HUES64 (cell line): ENCODE measurements at regions not wholly inside any gene's neighbourhood (a gene's known extent, or its start where the extent isn't known, plus 50 kb on each side); places are given as distances from the start of the nearest gene placed in this dataset.

ENCODE experiments used
- H3K27ac ChIP-seq: 2 replicates; pipeline ENCODE4 v1.7.0; 2013; ENCODE audit warnings: low read depth, low read length, inconsistent platforms
- H3K27me3 ChIP-seq: 2 replicates; pipeline ENCODE4 v1.6.1; 2013; ENCODE audit warnings: mild to moderate bottlenecking, low read length; ENCODE audit not compliant: insufficient read depth
- H3K36me3 ChIP-seq: 2 replicates; pipeline ENCODE4 v1.6.1; 2013; ENCODE audit warnings: mild to moderate bottlenecking, low read length; ENCODE audit not compliant: insufficient read depth
- H3K4me1 ChIP-seq: 2 replicates; pipeline ENCODE4 v1.6.1; 2013; ENCODE audit warnings: mild to moderate bottlenecking, low read length, moderate library complexity; ENCODE audit not compliant: insufficient read depth
- H3K4me3 ChIP-seq: 2 replicates; pipeline ENCODE4 v1.5.1; 2013; ENCODE audit warnings: mild to moderate bottlenecking, low read length, moderate library complexity
- H3K9ac ChIP-seq: 2 replicates; pipeline ENCODE4 v1.6.1; 2013; ENCODE audit warnings: mild to moderate bottlenecking, low read depth, low read length
- H3K9me3 ChIP-seq: 2 replicates; pipeline ENCODE4 v1.6.1; 2013; ENCODE audit warnings: low read depth, low read length; ENCODE audit not compliant: insufficient read depth
- WGBS: fragments of 150-250, 120-280 bp; methylation state at CpG from one replicate; pipeline ENCODE4 v1.1.7; 2013; ENCODE audit warnings: missing lambda C conversion rate; 5-methylcytosine and 5-hydroxymethylcytosine counted together

GRCh38 chr11:97225794-97226193 lies 836.0 kb downstream of the JRKL start:
- H3K4me1 ChIP-seq = no peaks in the 10 kb centered on the region
- H3K9me3 ChIP-seq = no peaks in the 10 kb centered on the region
- no peaks in the 10 kb centered on the region for H3K36me3 ChIP-seq
- no peak overlapping the region for H3K27ac ChIP-seq
- H3K27me3 ChIP-seq = no peaks in the 10 kb centered on the region
- WGBS = 98% methylated on average over 4 of the region's 5 CpGs
- H3K9ac ChIP-seq = no peak overlapping the region
- H3K4me3 ChIP-seq = no peak overlapping the region

GRCh38 chr11:97229936-97230335 lies 840.1 kb downstream of the JRKL start:
- Histone ChIP-seq H3K4me1 (no peaks in the 10 kb centered on the region), H3K9ac (no peak overlapping the region), H3K36me3 (no peaks in the 10 kb centered on the region), H3K4me3 (no peak overlapping the region), H3K27me3 (no peaks in the 10 kb centered on the region), H3K27ac (no peak overlapping the region), H3K9me3 (no peaks in the 10 kb centered on the region)
- 90% methylated on average over 3 of the region's 3 CpGs for WGBS

- Histone ChIP-seq H3K4me3 (no peak overlapping the region), H3K27me3 (no peaks in the 10 kb centered on the region), H3K36me3 (no peaks in the 10 kb centered on the region), H3K4me1 (no peaks in the 10 kb centered on the region), H3K9ac (no peak overlapping the region), H3K27ac (no peak overlapping the region), H3K9me3 (no peaks in the 10 kb centered on the region)
Observed at GRCh38 chr11:97231231-97231630, 841.4 kb downstream of the JRKL start.

DNA sequence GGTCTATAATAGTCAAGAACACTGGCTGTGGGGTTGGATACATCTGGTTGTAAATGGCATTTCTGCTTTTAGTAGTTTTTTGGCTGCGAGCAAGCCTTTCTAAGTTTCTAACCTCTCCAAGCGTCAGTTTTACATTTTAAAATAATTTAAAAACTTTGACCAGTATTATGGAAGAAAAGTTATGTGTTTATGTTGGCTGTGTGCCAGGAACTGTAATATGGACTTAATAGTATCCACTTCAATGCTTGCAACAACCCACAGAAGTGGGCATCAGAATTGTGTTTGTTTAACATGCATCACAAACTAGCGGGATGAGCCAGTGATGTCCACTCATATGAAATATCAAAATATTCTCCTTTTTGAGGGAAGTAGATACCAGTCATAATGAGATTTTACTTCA lies 844.2 kb downstream of the JRKL start:
- H3K4me1 ChIP-seq = no peaks in the 10 kb centered on the region
- H3K36me3 ChIP-seq = no peaks in the 10 kb centered on the region
- no peak overlapping the region for H3K4me3 ChIP-seq
- H3K27ac ChIP-seq = no peak overlapping the region
- no peaks in the 10 kb centered on the region for H3K9me3 ChIP-seq
- WGBS = no CpG with 5 or more reads among the region's 3 CpGs
- H3K9ac ChIP-seq = no peak overlapping the region
- no peaks in the 10 kb centered on the region for H3K27me3 ChIP-seq

DNA sequence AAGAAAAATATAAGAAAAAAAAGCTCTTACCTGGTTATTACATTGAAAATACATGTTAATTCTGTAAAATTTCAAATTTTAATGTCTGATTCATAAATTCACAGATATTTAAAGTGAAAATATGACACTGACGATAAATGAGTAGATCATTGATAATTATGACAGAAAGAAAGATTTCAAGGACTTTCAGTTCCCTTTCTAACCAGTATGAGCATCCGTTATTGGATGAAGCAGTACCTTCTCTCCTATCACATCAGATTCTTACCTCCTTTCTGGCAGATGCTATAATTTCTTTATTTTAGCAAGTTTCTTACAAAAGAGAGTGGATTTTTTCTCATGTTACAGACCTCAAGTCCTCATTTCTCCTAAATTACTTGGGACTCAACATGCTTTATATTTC lies 847.3 kb downstream of the JRKL start:
- Histone ChIP-seq H3K27me3 (no peaks in the 10 kb centered on the region), H3K9me3 (no peaks in the 10 kb centered on the region), H3K9ac (no peak overlapping the region), H3K36me3 (no peaks in the 10 kb centered on the region), H3K4me3 (no peak overlapping the region), H3K4me1 (no peaks in the 10 kb centered on the region), H3K27ac (no peak overlapping the region)
- WGBS = 100% methylated on average over 1 of the region's 2 CpGs

- Histone ChIP-seq H3K9ac (no peak overlapping the region), H3K9me3 (no peaks in the 10 kb centered on the region), H3K27me3 (no peaks in the 10 kb centered on the region), H3K4me3 (no peak overlapping the region), H3K27ac (no peak overlapping the region), H3K36me3 (no peaks in the 10 kb centered on the region), H3K4me1 (no peaks in the 10 kb centered on the region)
- 95% methylated on average over 3 of the region's 3 CpGs for WGBS
Observed at GRCh38 chr11:97247601-97248000, 857.8 kb downstream of the JRKL start.

DNA sequence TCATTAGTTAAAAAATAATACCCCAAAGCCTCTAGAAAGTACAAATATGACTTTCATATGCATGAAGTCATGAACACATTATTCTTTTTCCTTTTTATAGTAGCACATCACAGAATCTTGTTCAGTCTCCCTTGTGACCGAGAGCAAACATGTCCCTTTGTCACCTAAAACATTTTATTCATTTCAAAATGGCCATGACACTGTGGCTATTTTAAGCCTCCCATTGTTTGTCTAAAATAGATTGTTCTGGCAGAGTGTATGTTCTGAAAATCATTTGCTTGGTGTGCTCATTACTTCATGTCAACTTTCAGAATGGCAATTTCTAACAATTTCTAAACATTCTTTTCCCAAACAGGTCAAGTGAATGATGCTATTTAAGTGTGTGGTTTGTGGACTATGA lies 865.0 kb downstream of the JRKL start:
- Histone ChIP-seq H3K9me3 (no peaks in the 10 kb centered on the region), H3K27ac (no peak overlapping the region), H3K4me3 (no peak overlapping the region), H3K9ac (no peak overlapping the region), H3K4me1 (no peaks in the 10 kb centered on the region), H3K36me3 (no peaks in the 10 kb centered on the region), H3K27me3 (no peaks in the 10 kb centered on the region)
- 86% methylated on average over 1 of the region's 1 CpG for WGBS

DNA sequence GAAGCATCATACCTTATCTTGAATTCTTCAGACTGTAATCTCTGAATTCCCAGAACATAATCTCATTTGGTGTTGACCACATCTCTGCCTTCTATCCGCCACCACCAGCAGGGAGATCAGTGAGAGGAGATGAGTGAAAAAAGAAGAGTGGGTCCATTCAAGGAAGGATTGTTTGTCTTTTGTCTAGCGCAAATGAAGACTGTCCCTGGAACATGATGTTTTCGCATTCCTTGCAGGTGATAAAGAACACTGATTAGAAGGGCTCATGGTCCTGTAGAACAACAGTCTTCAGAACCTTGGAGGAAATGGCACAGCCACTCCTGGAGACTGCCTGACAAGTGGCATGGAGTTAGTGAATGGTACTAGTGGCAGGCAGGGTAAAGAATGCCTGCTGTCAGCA lies 869.6 kb downstream of the JRKL start:
- Histone ChIP-seq H3K27me3 (no peaks in the 10 kb centered on the region), H3K4me1 (no peaks in the 10 kb centered on the region), H3K9ac (no peak overlapping the region), H3K9me3 (no peaks in the 10 kb centered on the region), H3K4me3 (no peak overlapping the region), H3K27ac (no peak overlapping the region), H3K36me3 (no peaks in the 10 kb centered on the region)
- WGBS = 95% methylated on average over 3 of the region's 3 CpGs

DNA sequence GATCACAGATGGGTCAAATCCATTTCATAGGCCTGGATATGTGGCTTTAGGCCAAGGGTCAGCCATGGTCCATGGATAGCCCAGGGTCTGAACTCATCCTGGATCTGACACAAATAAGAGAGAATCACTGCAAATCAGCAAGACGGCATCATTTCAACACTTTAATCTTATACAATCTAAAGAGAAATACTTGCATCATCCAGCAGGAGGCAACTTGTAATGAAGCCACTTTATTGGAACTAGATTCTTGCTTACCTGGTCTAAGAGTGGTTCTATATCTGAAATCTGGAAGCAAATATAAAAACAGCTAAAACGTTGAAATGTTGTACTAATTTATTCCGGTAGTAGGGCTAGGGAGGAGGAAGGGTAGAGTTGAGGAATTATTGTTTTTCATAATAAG lies 870.1 kb downstream of the JRKL start:
- WGBS = 97% methylated on average over 3 of the region's 3 CpGs
- H3K36me3 ChIP-seq = no peaks in the 10 kb centered on the region
- no peaks in the 10 kb centered on the region for H3K4me1 ChIP-seq
- H3K4me3 ChIP-seq = no peak overlapping the region
- H3K27ac ChIP-seq = no peak overlapping the region
- no peak overlapping the region for H3K9ac ChIP-seq
- H3K9me3 ChIP-seq = no peaks in the 10 kb centered on the region
- no peaks in the 10 kb centered on the region for H3K27me3 ChIP-seq

DNA sequence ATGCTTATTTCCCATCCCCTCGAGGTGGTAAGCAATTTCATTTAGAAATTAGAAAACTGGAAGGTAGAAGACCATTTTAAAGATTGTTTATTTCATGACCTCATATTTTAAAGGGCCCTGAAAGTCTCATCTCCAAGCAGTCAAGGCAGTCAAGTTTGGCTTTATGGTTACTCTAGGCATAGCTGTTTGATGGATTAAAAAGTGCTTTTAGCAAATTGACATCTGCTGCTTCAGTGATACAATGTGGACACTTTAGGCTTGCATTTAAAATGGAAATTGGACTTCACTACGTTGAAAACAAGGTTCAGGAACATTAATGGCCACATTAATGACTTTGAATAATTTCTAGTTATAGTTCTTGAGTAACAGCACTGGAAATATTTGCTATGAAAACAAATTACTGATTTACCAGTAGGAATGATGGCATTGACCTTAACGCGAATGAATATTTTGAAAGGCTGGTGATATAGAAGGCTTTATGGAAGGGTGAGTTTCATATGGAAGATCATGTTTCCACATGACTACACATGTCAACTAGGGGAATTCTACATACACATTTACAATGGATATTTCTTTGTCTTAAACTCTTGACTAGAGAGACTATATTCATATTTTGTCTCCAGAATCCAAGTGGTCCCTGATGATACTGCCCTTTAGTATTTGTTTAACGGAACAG lies 873.5 kb downstream of the JRKL start:
- no peaks in the 10 kb centered on the region for H3K9me3 ChIP-seq
- H3K27ac ChIP-seq = no peak overlapping the region
- H3K4me3 ChIP-seq = no peak overlapping the region
- no peaks in the 10 kb centered on the region for H3K36me3 ChIP-seq
- H3K4me1 ChIP-seq = no peaks in the 10 kb centered on the region
- no peaks in the 10 kb centered on the region for H3K27me3 ChIP-seq
- 95% methylated on average over 4 of the region's 5 CpGs for WGBS
- no peak overlapping the region for H3K9ac ChIP-seq

- no peaks in the 10 kb centered on the region for H3K27me3 ChIP-seq
- H3K9me3 ChIP-seq = no peaks in the 10 kb centered on the region
- no peak overlapping the region for H3K4me3 ChIP-seq
- no peaks in the 10 kb centered on the region for H3K4me1 ChIP-seq
- H3K9ac ChIP-seq = no peak overlapping the region
- no peaks in the 10 kb centered on the region for H3K36me3 ChIP-seq
- WGBS = 74% methylated on average over 3 of the region's 4 CpGs
- H3K27ac ChIP-seq = no peak overlapping the region
Observed at GRCh38 chr11:97269527-97269926, 879.7 kb downstream of the JRKL start.

DNA sequence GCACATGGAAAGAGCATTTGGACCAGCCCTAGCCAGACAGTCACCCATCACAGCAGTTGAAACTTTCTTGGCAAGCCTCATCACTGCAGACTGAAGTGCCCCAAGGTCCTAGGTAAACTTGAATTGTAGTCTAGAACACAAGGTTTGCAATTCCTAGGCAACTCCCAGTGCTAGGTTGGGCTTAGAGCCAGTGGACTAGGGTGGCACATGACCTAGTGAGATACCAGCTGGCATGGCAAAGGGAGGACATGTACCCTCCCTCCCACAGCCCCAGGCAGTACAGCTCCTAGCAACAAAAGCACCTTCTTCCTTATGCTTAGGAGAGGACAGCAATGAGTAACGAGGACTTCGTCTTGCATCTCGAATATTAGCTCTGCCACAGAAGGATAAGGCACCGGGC lies 889.5 kb downstream of the JRKL start:
- no peaks in the 10 kb centered on the region for H3K36me3 ChIP-seq
- H3K4me1 ChIP-seq = no peaks in the 10 kb centered on the region
- H3K27ac ChIP-seq = no peak overlapping the region
- no peak overlapping the region for H3K4me3 ChIP-seq
- H3K9me3 ChIP-seq = no peaks in the 10 kb centered on the region
- WGBS = 97% methylated on average over 4 of the region's 4 CpGs
- no peaks in the 10 kb centered on the region for H3K27me3 ChIP-seq
- no peak overlapping the region for H3K9ac ChIP-seq
